ENCODE measurements at regions not wholly inside any gene's neighbourhood (a gene's known extent, or its start where the extent isn't known, plus 50 kb on each side); places are given as distances from the start of the nearest gene placed in this dataset.

DNA sequence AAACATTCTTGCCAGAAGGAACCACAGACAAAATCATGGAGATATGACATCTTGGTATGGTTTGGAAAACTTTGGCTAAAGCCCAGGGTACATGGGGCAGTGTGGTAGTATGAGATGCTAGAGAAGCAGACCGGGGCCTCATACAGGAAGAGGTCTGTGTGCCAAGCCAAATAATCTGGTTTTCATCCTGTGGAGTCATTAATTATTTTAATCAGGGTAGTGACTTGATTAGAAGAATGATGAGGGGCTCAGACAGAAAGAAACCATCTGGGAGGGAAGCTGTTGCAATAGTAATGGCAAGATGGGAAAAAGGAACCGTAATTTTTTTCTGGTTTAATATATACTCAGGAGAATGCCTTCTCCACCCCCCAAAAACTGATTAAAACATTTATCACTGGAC lies 318.0 kb downstream of the BRINP2 start:
- DNase-seq (ENCODE audit: low read depth, low spot score), result no peak

DNA sequence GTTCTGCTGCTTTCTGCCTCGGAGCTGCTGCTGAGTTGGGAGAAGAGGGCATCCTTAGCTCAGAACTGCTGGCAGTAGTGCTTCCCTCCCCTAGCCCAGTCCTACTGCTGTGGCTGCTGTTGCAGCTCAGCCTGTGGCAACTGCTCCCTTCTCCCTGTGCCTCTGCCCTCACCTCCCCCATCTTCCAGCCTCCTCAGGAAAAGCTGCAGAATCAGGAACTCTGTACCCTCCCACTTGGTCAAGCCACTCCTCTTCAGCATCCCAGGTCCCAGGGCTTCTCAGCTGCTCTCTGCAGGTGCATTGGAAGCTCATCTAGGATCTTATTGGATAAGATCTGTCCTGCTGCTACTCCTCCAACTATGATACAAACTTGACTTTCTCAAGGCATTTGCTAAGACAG lies 316.7 kb downstream of the BRINP2 start:
- DNase-seq (ENCODE audit: low read depth, low spot score), result peak; percentile 7

DNA sequence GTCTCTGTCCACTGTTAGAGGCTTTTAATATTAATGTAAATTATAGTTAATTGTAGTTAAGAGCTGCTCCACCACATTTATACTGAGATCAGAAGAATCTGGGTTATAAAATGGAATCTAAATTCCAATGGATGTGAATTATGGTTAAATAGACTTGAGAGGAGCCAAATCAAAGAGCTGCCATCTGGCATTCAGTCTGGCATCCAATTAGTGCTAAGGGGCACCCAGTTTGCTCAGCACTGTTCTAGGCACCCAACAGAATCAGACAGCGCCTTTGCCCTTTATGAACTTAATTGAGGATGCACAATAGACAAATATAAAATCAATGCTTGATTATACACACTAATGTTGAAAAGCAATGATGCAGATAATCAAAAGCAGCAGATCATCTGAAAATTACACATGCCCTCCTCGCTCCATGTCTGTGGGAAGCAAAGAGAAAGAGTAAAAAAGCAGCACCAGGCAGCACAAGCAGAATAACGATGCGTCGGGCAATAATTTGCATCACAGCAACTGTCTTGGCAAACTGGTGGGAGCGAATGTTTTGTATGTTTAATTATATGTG lies 310.1 kb downstream of the BRINP2 start:
- DNase-seq (ENCODE audit: low read depth, low spot score), result no peak

DNA sequence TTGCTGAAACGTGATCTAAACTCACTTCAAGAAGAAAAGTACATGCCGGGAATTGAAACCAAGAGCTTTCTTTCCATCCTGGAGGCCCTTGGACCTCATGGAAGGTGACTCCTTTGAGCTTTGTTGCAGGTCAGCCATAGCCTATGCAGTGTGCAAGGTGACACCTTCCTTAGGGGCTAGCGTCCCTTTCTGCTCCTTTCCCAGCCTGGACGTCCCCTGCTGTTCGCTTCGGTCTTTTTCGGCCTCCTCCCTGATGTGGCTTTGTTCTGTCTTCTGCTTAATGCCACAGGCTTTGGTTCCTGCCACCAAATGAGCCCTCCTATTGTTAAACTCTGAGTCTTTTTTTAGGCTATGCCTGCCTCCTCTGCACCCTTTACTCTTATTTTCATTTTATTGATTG lies 308.8 kb downstream of the BRINP2 start:
- peak; percentile 12 for DNase-seq (ENCODE audit: low read depth, low spot score)

DNA sequence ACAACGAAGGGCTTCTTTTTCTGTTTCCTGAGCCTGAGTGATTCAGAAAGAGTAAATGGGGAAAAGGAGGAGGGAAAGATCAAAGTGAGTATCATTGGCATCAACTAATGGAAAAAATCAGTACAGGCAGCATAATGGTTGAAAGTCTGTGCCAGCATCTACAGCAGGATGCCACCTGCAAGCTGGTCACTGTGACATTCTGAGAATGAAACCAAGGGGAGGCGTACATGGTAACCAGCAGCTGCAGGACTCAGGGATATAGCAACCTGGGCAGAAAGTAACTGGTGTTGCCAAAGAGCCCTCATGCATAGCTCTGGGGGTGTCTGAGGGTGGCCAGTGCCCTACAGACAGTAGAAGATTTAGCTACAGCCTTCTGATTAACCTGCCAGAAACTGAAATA lies 305.9 kb downstream of the BRINP2 start:
- DNase-seq (ENCODE audit: low read depth, low spot score), result no peak

DNA sequence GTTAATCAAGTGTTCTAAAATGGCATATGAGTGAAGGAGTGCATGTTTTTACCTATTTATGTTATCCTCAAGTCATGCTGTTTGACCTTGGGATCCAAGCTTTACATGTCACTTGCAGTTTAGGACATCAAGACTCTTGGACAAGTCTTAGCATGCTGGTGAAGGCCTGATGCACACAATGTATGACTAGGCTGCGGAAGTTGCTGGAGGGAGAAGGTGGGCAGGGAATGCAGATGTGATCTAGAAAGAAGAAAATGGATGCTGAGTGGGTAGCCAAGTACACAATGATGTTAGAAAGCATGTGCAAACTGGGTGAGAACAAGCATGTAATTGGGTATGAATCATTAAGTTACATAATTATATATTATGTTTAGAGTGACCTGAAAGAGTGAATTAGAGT lies 301.8 kb downstream of the BRINP2 start:
- DNase-seq (ENCODE audit: low read depth, low spot score), result no peak

DNA sequence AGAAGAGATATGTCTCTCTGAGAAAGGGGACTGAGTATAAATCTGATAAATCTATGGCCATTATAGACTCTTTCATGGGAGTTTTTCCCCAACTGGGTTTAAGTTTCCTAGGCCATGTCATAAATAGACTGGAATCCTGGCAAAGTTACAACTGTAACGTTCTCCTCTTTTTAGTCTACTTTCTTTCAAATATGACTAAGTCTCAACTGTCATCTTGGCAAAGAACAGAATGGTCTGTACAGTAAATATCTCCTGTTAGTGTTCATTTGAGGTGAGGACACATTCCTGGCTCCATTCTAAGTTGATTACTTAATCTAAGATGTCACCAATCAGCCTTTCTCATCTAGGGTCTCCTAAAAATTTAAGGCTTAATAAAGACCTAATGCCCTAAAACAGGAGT lies 300.5 kb downstream of the BRINP2 start:
- DNase-seq (ENCODE audit: low read depth, low spot score), result no peak

DNA sequence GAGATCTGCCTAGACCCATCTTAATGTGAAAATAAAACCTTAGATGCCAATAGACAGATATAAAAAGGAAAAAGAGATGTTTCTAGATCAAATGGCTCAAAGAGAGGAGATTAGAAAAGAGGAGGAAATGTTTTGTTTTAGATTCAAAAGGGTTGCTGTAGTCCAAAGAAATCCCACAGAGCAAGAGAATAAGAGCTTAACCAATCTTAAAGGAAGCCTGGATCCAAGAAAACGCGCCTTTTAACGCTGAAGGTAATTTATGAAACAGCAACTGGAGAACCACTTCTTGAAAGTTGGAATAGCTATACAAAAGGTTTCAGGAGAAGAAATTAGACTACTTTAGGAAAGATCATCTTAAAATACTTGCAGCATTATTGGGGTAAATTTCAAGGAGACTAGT lies 298.8 kb downstream of the BRINP2 start:
- no peak for DNase-seq (ENCODE audit: low read depth, low spot score)

DNA sequence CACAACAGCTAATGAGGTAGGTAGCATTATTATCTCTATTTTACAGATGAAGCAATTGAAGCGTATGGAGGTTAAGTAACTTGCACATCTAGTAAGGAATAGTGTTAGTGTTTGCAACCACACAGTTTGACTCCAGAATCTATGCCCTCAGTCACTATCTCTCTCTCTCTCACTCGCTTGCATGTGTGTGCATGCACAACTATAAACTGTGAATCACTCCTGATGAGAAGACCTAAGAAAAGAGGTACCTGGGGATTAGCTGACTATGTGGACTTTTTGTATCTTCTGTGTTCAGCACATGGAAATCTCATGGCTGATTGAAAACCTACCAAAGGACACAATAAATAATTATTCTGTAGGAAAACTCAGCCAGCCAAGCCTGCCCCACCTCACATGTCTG lies 295.5 kb downstream of the BRINP2 start:
- no peak for DNase-seq (ENCODE audit: low read depth, low spot score)

DNA sequence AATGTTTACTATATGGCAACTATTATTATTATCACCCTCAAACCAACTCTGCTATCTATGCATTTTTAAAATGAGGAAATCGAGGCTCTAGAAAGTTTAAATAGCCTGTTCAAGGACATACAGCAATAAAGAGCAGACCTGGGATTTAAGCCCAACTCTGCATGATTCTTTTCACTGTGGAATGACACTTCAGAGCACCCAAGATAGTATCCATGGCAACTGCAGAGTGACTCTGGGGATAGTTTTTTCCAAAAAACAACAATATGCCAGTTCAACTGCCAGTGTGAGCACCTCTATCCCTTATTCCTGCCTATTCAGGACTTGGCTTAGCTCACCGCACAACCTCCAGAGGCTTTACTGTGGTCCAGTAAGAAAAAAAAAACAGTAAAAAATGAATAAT lies 293.9 kb downstream of the BRINP2 start:
- no peak for DNase-seq (ENCODE audit: low read depth, low spot score)

DNA sequence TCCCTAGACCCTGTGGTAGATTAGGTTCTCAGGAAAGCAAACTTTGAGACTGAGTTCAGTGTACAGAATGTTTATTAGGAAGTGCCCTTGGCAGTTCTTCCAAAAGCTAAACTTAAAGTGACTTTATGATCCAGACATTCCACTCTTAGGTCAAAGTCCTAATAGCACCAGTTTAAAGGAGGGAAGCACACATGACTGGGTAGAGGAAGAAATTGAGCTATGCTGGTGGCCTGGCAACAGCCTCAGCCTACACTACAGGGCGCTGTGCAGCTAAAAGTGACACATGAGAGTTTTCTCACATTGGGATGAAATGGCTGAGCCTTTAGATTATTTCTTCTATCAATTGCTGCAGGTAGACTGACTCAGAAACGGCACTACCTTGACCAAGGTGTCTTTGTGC lies 280.4 kb downstream of the BRINP2 start:
- DNase-seq (ENCODE audit: low read depth, low spot score), result no peak

DNA sequence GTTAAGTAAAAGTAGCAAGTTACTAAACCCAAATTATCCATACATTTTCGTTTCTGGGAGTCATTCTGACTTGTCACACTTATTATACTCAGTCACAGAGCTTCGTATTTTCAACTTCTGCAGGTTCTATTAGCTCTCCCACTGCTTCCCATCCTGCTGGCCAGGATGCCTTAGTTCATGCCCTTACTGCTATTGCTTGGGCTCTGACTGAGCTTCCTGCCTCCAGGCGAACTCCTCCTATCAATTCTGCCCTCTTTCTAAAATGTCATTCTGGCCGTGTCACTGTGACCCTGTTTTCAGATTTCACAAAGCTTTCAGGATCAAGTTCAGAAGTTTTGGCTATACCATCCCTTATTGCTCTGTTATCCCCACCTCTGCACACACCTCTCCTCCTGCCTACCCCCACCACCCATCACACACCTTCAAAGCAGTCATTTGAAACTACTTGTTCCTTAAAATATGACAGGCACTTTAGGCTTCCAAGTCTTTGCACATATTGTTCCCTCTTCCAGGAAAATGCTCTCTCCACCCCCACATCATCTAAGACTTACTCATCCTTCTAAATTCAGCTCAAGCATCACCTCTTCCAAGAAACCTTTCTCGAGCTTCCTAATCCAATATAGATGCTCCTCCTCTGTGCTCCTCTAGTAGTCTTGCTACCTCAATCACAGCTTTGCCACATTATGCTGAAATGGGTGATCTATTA lies 278.0 kb downstream of the BRINP2 start:
- no peak for DNase-seq (ENCODE audit: low read depth, low spot score)

DNA sequence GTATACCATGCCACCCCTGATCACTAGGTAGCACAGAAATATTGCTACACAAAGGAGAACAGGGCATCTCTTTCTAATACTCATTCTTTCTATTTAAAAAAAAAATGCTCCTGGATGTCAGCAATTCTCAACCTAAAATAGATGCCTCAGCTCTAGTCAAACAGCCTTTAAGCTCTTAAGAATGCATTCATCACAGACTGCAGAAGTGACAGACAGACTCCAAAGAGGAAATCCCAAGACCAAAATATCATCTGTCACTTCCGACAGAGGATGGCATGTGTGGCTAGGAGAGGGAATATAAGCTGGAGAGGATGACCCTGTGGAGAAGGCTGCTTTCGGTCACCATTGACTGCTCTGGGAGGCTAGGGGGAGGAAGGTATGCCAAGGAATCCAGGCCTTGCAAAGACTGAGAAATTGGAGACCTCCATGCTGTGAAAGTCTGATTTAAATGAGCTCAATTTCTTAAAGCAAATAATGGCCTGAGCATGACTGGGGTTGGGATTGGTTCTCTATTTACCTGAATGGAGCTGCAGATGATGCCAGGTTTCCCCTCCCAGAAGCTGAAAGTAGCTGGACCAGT lies 277.4 kb downstream of the BRINP2 start:
- DNase-seq (ENCODE audit: low read depth, low spot score), result no peak

DNA sequence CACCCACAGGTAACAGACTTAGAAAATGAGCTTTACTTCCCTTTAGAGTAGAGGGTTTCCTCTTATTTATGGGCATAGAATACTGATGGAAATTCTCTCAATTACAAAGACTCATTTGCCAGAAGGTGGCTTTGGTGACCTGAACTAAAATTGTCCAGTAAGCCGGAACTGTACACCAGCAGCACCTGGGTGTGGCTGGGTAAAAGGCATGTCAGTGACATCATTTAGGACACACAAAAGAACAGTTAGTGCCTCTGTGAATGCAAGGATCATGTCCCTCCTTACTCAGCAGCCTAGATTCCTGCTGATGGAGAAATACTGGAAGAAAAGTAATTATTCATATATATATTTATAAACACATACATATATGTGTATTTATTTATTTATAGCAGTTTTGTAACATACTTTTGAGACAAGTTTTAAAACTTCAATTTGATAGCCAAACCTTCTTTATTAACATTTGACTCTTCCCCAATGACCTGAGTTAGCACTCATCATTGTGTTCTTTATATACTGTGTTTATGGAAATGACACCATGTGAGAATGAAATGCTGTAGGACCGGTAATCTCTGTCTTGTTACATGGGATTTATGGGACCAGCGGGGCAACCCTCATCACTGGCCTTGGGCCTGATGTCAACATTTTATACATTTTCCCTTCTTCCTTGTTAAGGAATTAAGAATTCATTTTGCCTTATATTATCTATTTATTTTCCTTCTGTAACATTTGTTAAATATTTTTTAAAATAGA lies 274.4 kb downstream of the BRINP2 start:
- DNase-seq (ENCODE audit: low read depth, low spot score), result no peak

DNA sequence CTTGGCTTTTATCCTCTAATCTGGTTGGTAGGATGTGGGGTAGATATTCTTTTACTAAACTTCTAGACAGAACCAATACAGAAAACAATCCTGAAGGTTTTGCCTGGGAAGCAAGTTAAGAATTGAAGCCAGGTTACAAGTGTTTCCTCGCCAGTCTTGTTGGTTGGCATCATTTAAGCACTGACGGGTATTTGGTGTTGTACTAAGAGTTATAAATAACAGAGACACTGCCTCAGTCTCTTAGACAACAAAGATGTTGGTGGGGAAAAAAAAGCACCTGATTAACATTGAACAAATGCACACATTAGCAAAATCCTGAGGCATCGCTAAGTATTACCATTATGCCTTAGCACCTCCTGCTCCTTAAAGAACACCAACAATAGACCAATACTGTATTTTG lies 272.2 kb downstream of the BRINP2 start:
- no peak for DNase-seq (ENCODE audit: low read depth, low spot score)

DNA sequence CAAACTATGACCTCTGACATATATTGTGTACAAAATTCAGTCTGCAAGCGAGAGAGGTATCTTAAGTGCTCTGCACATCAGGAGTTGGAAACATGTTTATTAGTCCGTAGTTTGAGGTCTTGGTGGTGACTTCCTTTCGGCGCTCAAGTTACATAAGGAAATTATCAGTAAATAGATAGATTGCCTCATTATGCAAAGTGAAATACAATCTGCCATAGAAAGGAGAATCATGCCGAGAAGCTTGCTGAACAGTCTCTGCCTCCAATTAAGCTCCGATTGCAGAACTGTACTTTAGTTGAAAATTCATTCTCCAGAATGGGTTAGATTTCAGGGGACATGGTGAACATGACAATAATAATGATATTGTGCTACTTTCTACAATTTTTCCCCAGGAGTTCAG lies 271.8 kb downstream of the BRINP2 start:
- no peak for DNase-seq (ENCODE audit: low read depth, low spot score)

DNA sequence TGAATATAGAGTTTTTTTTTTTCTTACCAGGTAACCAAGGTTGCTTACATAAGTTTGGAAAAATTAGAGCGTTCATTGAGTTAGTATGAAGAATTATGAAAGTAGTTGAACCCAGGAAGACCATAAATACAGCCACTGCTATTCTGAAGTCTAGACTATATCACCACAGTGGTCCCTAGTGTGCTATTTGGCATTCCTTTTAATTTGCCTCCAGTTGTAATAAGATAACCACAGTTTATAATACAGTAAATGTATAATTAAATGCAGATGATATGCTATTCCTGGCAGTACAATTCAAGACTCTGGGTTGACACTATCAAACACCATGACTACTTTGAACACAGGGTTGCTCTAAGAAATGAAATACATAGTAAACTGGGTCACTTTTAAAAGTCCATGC lies 270.5 kb downstream of the BRINP2 start:
- DNase-seq (ENCODE audit: low read depth, low spot score), result no peak

DNA sequence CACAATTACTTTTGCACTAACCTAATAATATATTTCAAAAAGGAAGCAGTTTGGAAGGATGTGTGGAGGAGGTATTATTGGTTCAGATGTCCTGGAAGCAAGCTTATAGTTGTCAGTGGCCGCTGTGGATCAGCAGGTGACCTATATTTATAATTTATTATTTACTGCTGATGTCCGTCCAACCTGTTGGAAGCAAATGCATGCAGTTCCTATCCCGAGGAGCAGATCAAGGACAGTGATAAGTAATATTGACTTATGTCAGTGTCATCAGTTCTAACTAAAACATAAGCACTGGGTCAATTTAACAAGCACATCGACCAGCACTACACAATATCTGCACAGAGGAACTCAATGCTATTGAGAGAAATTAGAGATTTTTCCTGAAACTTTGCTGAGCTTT lies 270.1 kb downstream of the BRINP2 start:
- DNase-seq (ENCODE audit: low read depth, low spot score), result no peak

DNA sequence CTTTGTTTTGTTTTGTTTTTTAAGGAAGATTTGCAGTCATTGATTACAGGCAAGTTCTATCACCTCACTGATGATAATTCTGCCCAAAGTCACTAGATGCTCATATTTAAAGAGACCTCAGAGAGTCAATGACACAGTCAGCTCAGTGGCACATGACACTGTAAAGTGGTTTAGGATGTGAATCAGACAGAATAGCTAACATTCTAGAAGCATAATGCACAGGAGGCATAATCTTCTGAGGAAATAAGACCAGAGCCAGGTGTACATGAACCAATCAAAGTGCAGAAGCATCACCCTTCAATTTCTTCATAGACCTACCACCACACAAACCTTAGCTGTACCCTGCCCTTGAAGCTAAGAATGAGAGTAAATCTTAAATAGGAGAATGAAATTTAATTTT lies 268.5 kb downstream of the BRINP2 start:
- no peak for DNase-seq (ENCODE audit: low read depth, low spot score)

DNA sequence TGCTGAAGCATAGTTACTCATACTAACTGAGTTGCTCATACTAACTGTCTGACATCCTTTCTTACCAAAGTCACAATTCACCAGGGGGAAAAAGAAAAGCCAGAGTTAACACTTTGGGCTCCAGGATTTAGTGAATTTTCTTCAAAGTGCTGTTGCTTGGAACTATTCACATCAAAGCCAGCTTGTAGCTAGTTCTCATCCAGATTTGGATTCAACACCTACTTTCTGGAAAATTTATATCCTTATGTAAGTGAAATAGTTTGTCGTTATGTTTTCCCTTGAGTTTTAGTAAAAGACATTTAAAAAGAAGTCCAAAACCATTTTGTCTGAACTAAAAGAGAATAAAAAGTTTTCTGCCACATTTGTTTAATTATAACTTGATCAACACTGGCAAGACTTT lies 264.6 kb downstream of the BRINP2 start:
- no peak for DNase-seq (ENCODE audit: low read depth, low spot score)

DNA sequence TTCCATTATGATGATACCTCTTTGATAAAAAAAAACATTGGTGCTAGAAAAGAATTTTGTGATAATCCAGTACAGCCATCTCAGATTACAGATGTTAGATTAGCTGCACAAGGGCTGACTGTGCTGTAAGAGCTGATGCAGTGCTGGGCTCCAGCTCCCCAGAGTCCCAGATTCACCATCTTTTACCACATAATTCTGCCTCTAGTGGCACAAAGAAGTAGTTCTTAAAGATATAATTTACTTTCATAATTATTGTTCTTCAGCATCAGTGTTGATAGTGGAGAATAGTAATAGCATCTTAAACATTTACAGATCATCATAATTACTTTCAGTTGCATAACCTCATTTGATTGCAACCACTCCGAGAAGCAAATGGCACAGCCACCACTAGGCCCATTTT lies 262.1 kb downstream of the BRINP2 start:
- no peak for DNase-seq (ENCODE audit: low read depth, low spot score)

DNA sequence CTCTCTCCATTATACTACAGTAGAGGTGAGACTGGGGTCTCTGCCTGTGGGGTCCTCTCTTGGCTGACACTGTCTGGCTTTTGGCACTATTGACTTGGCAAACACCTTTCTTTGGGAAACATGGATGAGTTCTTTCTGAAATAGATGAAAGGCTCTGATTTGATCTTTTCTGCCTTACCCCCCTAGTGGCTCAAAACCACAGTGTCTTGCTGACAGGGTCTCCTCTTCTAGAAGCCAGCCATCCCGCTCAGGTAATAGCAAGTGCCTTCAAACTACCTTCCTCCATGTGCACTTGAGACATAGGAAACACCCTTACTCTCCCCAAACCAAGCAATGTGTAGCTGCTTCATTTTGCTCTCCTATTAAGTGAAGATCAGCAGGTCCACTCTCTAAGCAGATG lies 260.4 kb downstream of the BRINP2 start:
- no peak for DNase-seq (ENCODE audit: low read depth, low spot score)

DNA sequence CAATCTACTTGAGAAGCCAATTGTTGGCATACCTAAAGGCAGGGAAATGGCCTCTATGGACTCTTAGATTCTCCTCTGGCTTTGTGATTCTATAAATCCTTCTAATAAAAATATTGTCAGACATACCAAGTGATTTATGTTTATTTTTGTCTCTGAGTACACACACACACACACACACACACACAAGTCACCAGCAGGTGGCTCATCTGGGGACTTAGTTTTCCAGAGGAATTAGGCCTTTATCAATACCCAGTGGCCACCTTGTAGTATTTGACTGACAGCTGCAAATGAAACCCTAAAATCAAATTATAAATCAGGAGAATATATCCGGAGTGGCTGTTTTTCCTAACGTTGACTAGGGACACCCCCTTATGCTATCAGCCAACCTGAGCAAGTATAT lies 258.5 kb downstream of the BRINP2 start:
- no peak for DNase-seq (ENCODE audit: low read depth, low spot score)

All from ELF-1 (cell line).